GM12878 (cell line): ENCODE measurements at regions not wholly inside any gene's neighbourhood (a gene's known extent, or its start where the extent isn't known, plus 50 kb on each side); places are given as distances from the start of the nearest gene placed in this dataset.

Source experiments
- CHD1 ChIP-seq: IDR thresholded peaks from 2 replicates; pipeline ENCODE4 v1.6.1; 2012; ENCODE audit warnings: low read depth, low read length, improper control_type of control experiment
- CTCF ChIP-seq, 3 experiments: IDR thresholded peaks in 2 of 3; conservative IDR thresholded peaks in 1 of 3; 2 replicates each; pipeline ENCODE4 v1.5.1; 2011; ENCODE audit warnings: low read depth in 3 of 3, low read length in 3 of 3, mild to moderate bottlenecking in 3 of 3, control low read depth in 2 of 3, moderate library complexity in 2 of 3, inconsistent platforms in 1 of 3, mixed read lengths in 1 of 3; ENCODE audit not compliant: control insufficient read depth in 2 of 3, insufficient read depth in 1 of 3; ENCODE audit errors: extremely low read depth in 1 of 3
- ESRRA ChIP-seq: IDR thresholded peaks from 2 replicates; pipeline ENCODE4 v1.6.1; 2012; ENCODE audit warnings: mild to moderate bottlenecking, low read length, improper control_type of control experiment
- HDGF ChIP-seq: fragments of 450-650 bp; IDR thresholded peaks from 2 replicates; pipeline ENCODE4 v1.6.1; 2016; ENCODE audit warnings: antibody characterized with exemption

GRCh38 chr17:53525590-53525989 lies 297.1 kb upstream of the KIF2B start:
- TF ChIP-seq ESRRA: no peak
- no peak for TF ChIP-seq CTCF (IDR thresholded peaks at IDR 0.05 in 2 of 3, conservative IDR thresholded peaks at IDR 0.05 in 1 of 3; ENCODE audit: control insufficient read depth in 2 of 3, extremely low read depth in 1 of 3, insufficient read depth in 1 of 3, low read depth in 3 of 3, low read length in 3 of 3)
- TF ChIP-seq CHD1: no peak
- TF ChIP-seq HDGF: no peak
